ENCODE measurements at regions not wholly inside any gene's neighbourhood (a gene's known extent, or its start where the extent isn't known, plus 50 kb on each side); places are given as distances from the start of the nearest gene placed in this dataset.
"Not testable (repeated sequence)": the region's sequence is repeated elsewhere in the genome, so short reads cannot be mapped to it uniquely, and the experiment has no call there.

DNA sequence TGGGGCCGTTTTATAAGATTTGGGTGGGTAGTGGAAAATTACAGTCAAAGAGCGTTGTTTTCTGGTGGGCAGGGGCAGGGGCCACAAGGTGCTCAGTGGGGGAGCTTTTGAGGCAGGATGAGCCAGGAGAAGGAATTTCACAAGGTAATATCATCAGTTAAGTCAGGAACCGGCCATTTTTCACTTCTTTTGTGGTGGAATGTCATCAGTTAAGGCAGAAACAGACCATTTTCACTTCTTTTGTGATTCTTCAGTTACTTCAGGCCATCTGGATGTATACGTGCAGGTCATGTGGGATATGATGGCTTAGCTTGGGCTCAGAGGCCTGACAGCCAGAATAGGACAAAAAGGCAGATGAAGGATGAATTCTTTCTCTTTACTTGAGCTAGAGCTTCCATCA, 477.3 kb upstream of the NUDT12 start:
- TF ChIP-seq CTCF, POLR2AphosphoS5, POLR2A, EP300 (IDR thresholded peaks at IDR 0.05): not testable (repeated sequence)

Measured in stomach (tissue), 4 donors.